ENCODE measurements at regions not wholly inside any gene's neighbourhood (a gene's known extent, or its start where the extent isn't known, plus 50 kb on each side); places are given as distances from the start of the nearest gene placed in this dataset.

DNA sequence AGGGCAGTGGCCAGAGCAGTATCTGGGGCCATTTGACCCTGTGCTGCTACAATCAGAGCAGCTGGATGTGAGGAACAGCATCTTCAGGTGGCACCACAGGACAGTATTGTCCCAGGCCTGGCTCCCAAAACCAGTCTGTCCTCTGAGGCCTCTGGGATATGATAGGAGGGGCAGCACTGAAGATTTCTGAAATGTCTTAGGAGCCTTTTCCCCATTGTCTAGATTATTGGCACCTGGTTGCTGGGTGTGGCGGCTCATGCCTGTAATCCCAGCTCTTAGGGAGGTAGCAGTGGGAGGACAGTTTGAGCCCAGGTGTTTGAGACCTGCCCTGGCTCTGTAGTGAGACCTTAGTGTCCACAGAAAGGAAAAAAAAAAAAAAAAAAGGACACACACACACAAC lies 137.6 kb upstream of the FOXN2 start:
- Histone ChIP-seq H3K4me3 (no peak overlapping the region), H3K27me3 (no peaks in the 10 kb centered on the region), H3K9me3 (no peaks in the 10 kb centered on the region), H3K36me3 (no peaks in the 10 kb centered on the region), H3K4me1 (no peaks in the 10 kb centered on the region), H3K27ac (no peak overlapping the region)
- TF ChIP-seq EP300 (IDR thresholded peaks at IDR 0.05; ENCODE audit: low read depth) (no peak), POLR2AphosphoS5 (IDR thresholded peaks at IDR 0.05) (no peak), POLR2A (IDR thresholded peaks at IDR 0.05) (no peak)
- TF ChIP-seq, protein P1, sequence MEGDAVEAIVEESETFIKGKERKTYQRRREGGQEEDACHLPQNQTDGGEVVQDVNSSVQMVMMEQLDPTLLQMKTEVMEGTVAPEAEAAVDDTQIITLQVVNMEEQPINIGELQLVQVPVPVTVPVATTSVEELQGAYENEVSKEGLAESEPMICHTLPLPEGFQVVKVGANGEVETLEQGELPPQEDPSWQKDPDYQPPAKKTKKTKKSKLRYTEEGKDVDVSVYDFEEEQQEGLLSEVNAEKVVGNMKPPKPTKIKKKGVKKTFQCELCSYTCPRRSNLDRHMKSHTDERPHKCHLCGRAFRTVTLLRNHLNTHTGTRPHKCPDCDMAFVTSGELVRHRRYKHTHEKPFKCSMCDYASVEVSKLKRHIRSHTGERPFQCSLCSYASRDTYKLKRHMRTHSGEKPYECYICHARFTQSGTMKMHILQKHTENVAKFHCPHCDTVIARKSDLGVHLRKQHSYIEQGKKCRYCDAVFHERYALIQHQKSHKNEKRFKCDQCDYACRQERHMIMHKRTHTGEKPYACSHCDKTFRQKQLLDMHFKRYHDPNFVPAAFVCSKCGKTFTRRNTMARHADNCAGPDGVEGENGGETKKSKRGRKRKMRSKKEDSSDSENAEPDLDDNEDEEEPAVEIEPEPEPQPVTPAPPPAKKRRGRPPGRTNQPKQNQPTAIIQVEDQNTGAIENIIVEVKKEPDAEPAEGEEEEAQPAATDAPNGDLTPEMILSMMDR (IDR thresholded peaks at IDR 0.05): no peak
- in situ Hi-C loops (cut with MboI; ENCODE audit: low pct_ligation_motif_present in 1 of 4, low pct_unique_long_range_greater_than_20kb in 1 of 4, low sequenced_read_pairs in 3 of 4): no loop called here
- intact Hi-C loops (cut with DNase I; ENCODE audit: low total_unique reads): no loop called here
- 85 to 100% methylated on average over 1 of the region's 1 CpG for WGBS, 2 donors (ENCODE audit: low coverage in 1 of 2)
- DNase-seq: no peak

DNA sequence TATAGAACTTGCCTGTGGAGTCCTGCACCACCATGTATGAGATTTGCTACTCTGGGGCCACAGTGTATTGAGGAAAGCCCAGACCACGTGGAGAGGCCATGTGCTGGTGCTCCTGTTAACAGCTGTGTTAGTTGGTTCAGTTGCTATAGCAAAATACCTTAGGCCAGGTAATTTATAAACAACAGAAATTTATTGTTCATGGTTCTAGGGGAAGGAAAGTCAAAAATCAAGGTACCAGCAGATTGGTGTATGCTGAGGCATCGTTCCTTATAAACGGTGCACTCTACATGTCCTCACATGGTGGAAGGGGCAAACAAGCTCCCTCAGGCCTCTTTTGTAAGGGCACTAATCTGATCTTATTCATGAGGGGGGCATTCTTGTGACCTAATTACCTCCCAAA lies 135.9 kb upstream of the FOXN2 start:
- in situ Hi-C loops (cut with MboI; ENCODE audit: low pct_ligation_motif_present in 1 of 4, low pct_unique_long_range_greater_than_20kb in 1 of 4, low sequenced_read_pairs in 3 of 4): no loop called here
- Histone ChIP-seq H3K36me3 (no peaks in the 10 kb centered on the region), H3K9me3 (no peaks in the 10 kb centered on the region), H3K4me3 (no peak overlapping the region), H3K27ac (no peak overlapping the region), H3K27me3 (no peaks in the 10 kb centered on the region), H3K4me1 (no peaks in the 10 kb centered on the region)
- WGBS, 2 donors (ENCODE audit: low coverage in 1 of 2): 50 to 81% methylated on average over 1 to 3 of the region's 3 CpGs
- no peak for DNase-seq
- TF ChIP-seq, protein P1 (IDR thresholded peaks at IDR 0.05): no peak
- intact Hi-C loops (cut with DNase I; ENCODE audit: low total_unique reads): no loop called here

DNA sequence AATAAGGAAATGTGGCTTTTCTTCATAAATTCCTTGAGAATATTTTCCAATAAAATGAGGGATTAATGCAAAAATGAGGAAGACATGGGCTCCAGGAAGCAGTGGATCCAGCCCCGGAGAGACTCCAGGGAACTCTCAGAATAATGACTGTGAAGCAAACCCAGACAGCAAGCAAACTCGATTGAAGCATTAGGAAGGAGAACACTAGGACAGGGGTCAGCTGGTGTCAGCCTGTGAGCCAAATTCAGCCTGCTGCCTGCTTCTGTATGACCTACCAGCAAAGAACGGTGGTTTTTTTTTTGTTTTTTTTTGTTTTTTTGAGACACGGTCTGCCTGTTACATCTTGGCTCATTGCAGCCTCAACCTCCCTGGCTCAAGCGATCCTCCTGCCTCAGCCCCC lies 133.9 kb upstream of the FOXN2 start:
- in situ Hi-C loops (cut with MboI; ENCODE audit: low pct_ligation_motif_present in 1 of 4, low pct_unique_long_range_greater_than_20kb in 1 of 4, low sequenced_read_pairs in 3 of 4) (no loop called here), intact Hi-C loops (cut with DNase I; ENCODE audit: low total_unique reads) (no loop called here)
- H3K27ac ChIP-seq: no peak overlapping the region
- H3K27me3 ChIP-seq: no peaks in the 10 kb centered on the region
- TF ChIP-seq EP300 (IDR thresholded peaks at IDR 0.05; ENCODE audit: low read depth) (no peak), POLR2AphosphoS5 (IDR thresholded peaks at IDR 0.05) (no peak), POLR2A (IDR thresholded peaks at IDR 0.05) (no peak)
- TF ChIP-seq, protein P1 (IDR thresholded peaks at IDR 0.05): no peak
- no peak for DNase-seq
- H3K9me3 ChIP-seq: no peaks in the 10 kb centered on the region
- WGBS, 2 donors (ENCODE audit: low coverage in 1 of 2): 71 to 79% methylated on average over 4 to 5 of the region's 5 CpGs
- no peaks in the 10 kb centered on the region for H3K4me1 ChIP-seq
- H3K4me3 ChIP-seq: no peak overlapping the region
- no peaks in the 10 kb centered on the region for H3K36me3 ChIP-seq

DNA sequence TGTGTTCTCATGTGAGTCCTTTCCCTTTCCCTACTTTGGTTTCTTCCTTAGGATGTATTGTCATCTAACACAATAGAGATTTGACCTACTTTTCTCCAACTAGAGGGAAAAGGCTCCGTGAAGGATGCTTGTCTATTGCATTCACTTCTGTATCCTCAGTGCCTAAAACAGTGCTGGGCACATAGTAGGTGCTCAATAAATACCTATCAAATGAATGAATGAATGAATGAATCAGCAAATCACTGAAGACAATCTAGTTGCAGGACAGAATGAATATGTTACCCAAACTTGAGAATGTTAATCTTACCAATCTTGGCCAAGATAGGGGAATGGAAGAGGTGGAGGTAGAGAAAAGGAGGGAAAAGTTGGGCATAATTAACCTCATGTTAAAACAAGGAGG lies 131.2 kb upstream of the FOXN2 start:
- Histone ChIP-seq H3K4me1 (no peaks in the 10 kb centered on the region), H3K4me3 (no peak overlapping the region), H3K27me3 (no peaks in the 10 kb centered on the region), H3K27ac (no peak overlapping the region), H3K9me3 (no peaks in the 10 kb centered on the region), H3K36me3 (no peaks in the 10 kb centered on the region)
- in situ Hi-C loops (cut with MboI; ENCODE audit: low pct_ligation_motif_present in 1 of 4, low pct_unique_long_range_greater_than_20kb in 1 of 4, low sequenced_read_pairs in 3 of 4) (no loop called here), intact Hi-C loops (cut with DNase I; ENCODE audit: low total_unique reads) (no loop called here)
- no peak for DNase-seq
- TF ChIP-seq, protein P1 (IDR thresholded peaks at IDR 0.05): no peak
- TF ChIP-seq EP300 (IDR thresholded peaks at IDR 0.05; ENCODE audit: low read depth) (no peak), POLR2A (IDR thresholded peaks at IDR 0.05) (no peak), POLR2AphosphoS5 (IDR thresholded peaks at IDR 0.05) (no peak)
- 90 to 100% methylated on average over 1 of the region's 1 CpG for WGBS, 2 donors (ENCODE audit: low coverage in 1 of 2)
